Progenitor cell of endocrine pancreas (in vitro differentiated cells): ENCODE measurements at regions not wholly inside any gene's neighbourhood (a gene's known extent, or its start where the extent isn't known, plus 50 kb on each side); places are given as distances from the start of the nearest gene placed in this dataset.

Experiments
- DNase-seq: peaks from one replicate; pipeline ENCODE4 v3.0.0; 2021; ENCODE audit warnings: low spot score; ENCODE audit not compliant: unreplicated experiment
- H3K27ac Mint-ChIP-seq: 2 replicates; pipeline ENCODE4 v1.8.0; 2021; ENCODE audit warnings: mild to moderate bottlenecking, moderate library complexity, mixed read lengths
- H3K27me3 Mint-ChIP-seq: 2 replicates; pipeline ENCODE4 v1.8.0; 2021; ENCODE audit warnings: mixed read lengths
- H3K36me3 Mint-ChIP-seq: 2 replicates; pipeline ENCODE4 v1.8.0; 2022; ENCODE audit warnings: mixed read lengths; ENCODE audit not compliant: insufficient read depth
- H3K4me1 Mint-ChIP-seq: 2 replicates; pipeline ENCODE4 v1.8.0; 2021; ENCODE audit warnings: low read depth, mixed read lengths
- H3K4me3 Mint-ChIP-seq: 2 replicates; pipeline ENCODE4 v1.8.0; 2021; ENCODE audit warnings: low read depth, mild to moderate bottlenecking, moderate library complexity, mixed read lengths
- H3K9me3 Mint-ChIP-seq: 2 replicates; pipeline ENCODE4 v1.8.0; 2021; ENCODE audit warnings: low read depth, mixed read lengths
- TF ChIP-seq, protein P1 (sequence below): fragments of 200-600 bp; sonication (generic); IDR thresholded peaks from one replicate; pipeline ENCODE4 v1.5.0; 2021; ENCODE audit warnings: antibody characterized with exemption, mild to moderate bottlenecking; ENCODE audit not compliant: unreplicated experiment

GRCh38 chr12:105721891-105722290 is 391.4 kb downstream of the C12orf75 start:
- DNase-seq, result no peak
- TF ChIP-seq, protein P1, sequence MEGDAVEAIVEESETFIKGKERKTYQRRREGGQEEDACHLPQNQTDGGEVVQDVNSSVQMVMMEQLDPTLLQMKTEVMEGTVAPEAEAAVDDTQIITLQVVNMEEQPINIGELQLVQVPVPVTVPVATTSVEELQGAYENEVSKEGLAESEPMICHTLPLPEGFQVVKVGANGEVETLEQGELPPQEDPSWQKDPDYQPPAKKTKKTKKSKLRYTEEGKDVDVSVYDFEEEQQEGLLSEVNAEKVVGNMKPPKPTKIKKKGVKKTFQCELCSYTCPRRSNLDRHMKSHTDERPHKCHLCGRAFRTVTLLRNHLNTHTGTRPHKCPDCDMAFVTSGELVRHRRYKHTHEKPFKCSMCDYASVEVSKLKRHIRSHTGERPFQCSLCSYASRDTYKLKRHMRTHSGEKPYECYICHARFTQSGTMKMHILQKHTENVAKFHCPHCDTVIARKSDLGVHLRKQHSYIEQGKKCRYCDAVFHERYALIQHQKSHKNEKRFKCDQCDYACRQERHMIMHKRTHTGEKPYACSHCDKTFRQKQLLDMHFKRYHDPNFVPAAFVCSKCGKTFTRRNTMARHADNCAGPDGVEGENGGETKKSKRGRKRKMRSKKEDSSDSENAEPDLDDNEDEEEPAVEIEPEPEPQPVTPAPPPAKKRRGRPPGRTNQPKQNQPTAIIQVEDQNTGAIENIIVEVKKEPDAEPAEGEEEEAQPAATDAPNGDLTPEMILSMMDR, result no peak
- H3K4me3 Mint-ChIP-seq, result no peak overlapping the region
- H3K27me3 Mint-ChIP-seq, result peaks cover 5% of the 10 kb centered on the region
- peaks cover 9% of the 10 kb centered on the region for H3K4me1 Mint-ChIP-seq
- H3K36me3 Mint-ChIP-seq, result no peaks in the 10 kb centered on the region
- no peak overlapping the region for H3K27ac Mint-ChIP-seq
- peaks cover 6% of the 10 kb centered on the region for H3K9me3 Mint-ChIP-seq

DNA sequence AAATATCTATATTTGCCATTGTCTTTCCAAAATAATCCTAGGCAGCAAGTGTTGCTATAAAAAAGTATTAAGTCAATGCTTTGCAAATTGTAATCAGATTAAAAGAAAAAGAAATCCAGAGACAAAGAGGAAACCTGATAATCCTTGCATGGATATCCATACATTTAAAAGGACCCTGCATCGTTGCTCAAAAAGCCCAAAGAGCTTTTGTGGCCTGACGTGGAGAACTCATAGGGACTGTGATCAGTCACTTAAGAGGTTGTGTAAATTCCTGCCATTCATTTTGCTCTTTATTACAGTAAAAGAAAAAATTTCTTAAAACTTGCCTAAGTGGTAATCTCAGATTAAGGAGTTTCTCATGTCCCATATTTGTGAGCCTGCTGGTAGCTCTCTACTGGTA is 392.6 kb downstream of the C12orf75 start:
- peaks cover 4% of the 10 kb centered on the region for H3K9me3 Mint-ChIP-seq
- no peak for DNase-seq
- H3K36me3 Mint-ChIP-seq, result no peaks in the 10 kb centered on the region
- H3K4me1 Mint-ChIP-seq, result peaks cover 7% of the 10 kb centered on the region
- H3K27me3 Mint-ChIP-seq, result peaks cover 2% of the 10 kb centered on the region
- H3K4me3 Mint-ChIP-seq, result no peak overlapping the region
- TF ChIP-seq, protein P1, result no peak
- no peak overlapping the region for H3K27ac Mint-ChIP-seq

DNA sequence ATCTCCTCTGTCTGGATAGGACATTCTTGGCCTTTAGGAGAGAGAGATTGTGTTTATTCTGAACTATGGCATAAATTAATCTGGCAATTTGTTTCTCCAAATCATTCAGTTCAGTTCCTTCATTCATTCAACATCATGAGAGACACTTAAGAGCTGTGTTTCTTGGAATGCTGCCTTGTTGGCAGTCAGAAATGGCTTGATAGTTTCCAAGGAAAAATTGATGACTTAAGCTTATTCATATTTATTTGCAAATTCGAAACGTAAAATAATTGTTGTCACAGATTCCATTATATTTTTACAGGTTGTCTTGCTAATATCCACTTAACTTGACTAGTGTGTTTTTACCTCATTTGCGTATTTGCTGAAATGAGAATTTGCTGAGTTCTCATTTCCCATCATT is 393.0 kb downstream of the C12orf75 start:
- DNase-seq, result no peak
- H3K9me3 Mint-ChIP-seq, result no peaks in the 10 kb centered on the region
- no peaks in the 10 kb centered on the region for H3K36me3 Mint-ChIP-seq
- H3K4me3 Mint-ChIP-seq, result no peak overlapping the region
- H3K27ac Mint-ChIP-seq, result no peak overlapping the region
- peaks cover 5% of the 10 kb centered on the region for H3K4me1 Mint-ChIP-seq
- TF ChIP-seq, protein P1, result no peak
- peaks cover 2% of the 10 kb centered on the region for H3K27me3 Mint-ChIP-seq

DNA sequence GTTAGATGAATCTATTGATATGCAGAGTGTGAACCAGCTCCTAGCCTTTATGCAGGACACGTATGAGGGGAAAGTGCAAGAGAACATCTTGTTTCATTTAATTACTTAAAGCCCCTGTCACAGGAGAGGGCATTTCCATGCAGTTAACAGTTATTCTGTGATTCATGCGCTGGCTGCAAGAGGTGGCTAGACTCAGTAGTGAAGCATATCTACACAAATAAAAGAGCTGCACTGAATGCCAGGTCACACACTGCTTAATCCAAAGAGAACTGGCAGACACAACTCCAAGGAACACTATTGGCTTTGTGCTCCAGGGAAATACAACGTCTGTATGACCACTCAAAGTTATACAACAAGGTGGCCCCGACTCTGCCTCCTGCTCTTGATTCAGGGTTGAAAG is 394.1 kb downstream of the C12orf75 start:
- TF ChIP-seq, protein P1, result no peak
- no peak overlapping the region for H3K27ac Mint-ChIP-seq
- H3K36me3 Mint-ChIP-seq, result no peaks in the 10 kb centered on the region
- H3K9me3 Mint-ChIP-seq, result no peaks in the 10 kb centered on the region
- peaks cover 2% of the 10 kb centered on the region for H3K27me3 Mint-ChIP-seq
- no peak overlapping the region for H3K4me3 Mint-ChIP-seq
- no peak for DNase-seq
- peaks cover 5% of the 10 kb centered on the region for H3K4me1 Mint-ChIP-seq

DNA sequence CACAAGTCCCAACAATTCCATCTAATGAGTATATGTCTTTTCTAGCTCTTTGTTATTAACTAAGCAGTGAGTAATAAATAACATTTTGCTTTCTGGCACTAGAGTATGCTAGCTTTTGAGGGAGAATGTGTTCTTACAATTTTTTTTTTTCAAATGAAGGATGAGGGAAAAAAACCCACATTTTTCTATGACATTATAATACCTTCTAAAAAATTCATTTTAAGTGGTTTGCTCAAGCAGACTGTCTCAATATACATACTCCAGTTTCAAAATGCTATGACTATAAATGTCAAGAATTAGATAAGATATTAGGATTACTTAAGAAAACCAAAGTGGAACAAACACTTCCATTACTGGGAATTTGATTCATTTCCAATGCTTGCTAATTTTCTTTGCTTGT is 394.6 kb downstream of the C12orf75 start:
- Mint-ChIP-seq H3K4me3 (no peak overlapping the region), H3K27me3 (peaks cover 2% of the 10 kb centered on the region), H3K27ac (no peak overlapping the region), H3K9me3 (no peaks in the 10 kb centered on the region), H3K36me3 (no peaks in the 10 kb centered on the region), H3K4me1 (peaks cover 5% of the 10 kb centered on the region)
- TF ChIP-seq, protein P1, result no peak
- DNase-seq, result no peak
